Peyer's patch (tissue), 4 donors: ENCODE measurements at regions not wholly inside any gene's neighbourhood (a gene's known extent, or its start where the extent isn't known, plus 50 kb on each side); places are given as distances from the start of the nearest gene placed in this dataset.

Source experiments
- CTCF ChIP-seq, 6 experiments: fragments of 450-650 bp in 4 of 6; fragments of 200-600 bp in 2 of 6; sonication (generic) in 1 of 6; IDR thresholded peaks; one replicate each; pipeline ENCODE4 v1.5.1; 2017 to 2019; ENCODE audit warnings: antibody characterized with exemption in 6 of 6, mild to moderate bottlenecking in 3 of 6, moderate library complexity in 1 of 6
- POLR2A ChIP-seq, 2 donors: fragments of 450-650 bp; IDR thresholded peaks; one replicate each; pipeline ENCODE4 v1.5.1; 2017; ENCODE audit warnings: antibody characterized with exemption in 2 of 2, mild to moderate bottlenecking in 2 of 2, moderate library complexity in 2 of 2

DNA sequence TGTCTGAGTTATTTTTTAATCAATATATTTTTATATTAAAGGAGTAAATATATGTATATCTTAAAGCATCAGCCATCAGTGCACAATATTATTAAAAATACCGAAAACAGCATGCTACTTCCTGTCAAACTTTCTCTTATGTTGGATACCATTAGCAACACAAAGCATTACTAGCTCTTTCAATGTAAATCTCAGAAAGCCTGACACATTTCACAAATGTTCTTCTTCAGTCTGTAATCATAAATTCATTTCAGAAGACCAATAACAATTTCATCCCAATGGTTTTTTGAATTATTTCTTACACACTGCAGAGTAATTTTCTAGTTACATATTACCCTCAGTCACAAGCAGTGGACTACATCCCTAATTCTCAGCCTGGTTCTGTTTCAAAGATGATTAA lies 226.9 kb downstream of the LRRK2 start:
- TF ChIP-seq CTCF (IDR thresholded peaks at IDR 0.05) (no peak), POLR2A (IDR thresholded peaks at IDR 0.05) (no peak)
